OCI-LY7 (cell line): ENCODE measurements at regions not wholly inside any gene's neighbourhood (a gene's known extent, or its start where the extent isn't known, plus 50 kb on each side); places are given as distances from the start of the nearest gene placed in this dataset.

Experiments used
- BruUV-seq: library from RNA; stranded (reverse); fragments of 400-500 nt; replicated peaks from 2 replicates; lab custom pipeline; 2021; lab: Mats Ljungman, UMichigan
- CTCF ChIA-PET: fragments of 300-600 bp; sonication (Branson Sonifier 250); formaldehyde crosslinking; loops from one replicate; lab custom pipeline; 2022; ENCODE audit warnings: antibody characterized with exemption; ENCODE audit not compliant: unreplicated experiment; lab: Charles Lee
- POLR2A ChIA-PET: fragments of 300-600 bp; sonication (Branson Sonifier 250); formaldehyde crosslinking; loops from one replicate; lab custom pipeline; 2022; ENCODE audit warnings: antibody characterized with exemption; lab: Charles Lee
- DNase-seq: peaks from one replicate; pipeline ENCODE4 v3.0.0-alpha.2; 2015; ENCODE audit warnings: low spot score
- H2AFZ ChIP-seq: fragments of 200-600 bp; sonication (generic), shearing (Covaris generic); 2 replicates; pipeline ENCODE4 v1.6.1; 2014; ENCODE audit warnings: mild to moderate bottlenecking, antibody characterized with exemption, low read length, moderate library complexity
- H3K27ac ChIP-seq: fragments of 200-600 bp; sonication (generic); 2 replicates; pipeline ENCODE4 v1.5.1; 2014; ENCODE audit warnings: mixed run types, low read depth, mild to moderate bottlenecking, moderate library complexity, low read length, inconsistent platforms; ENCODE audit not compliant: poor library complexity, severe bottlenecking
- H3K36me3 ChIP-seq: fragments of 200-600 bp; sonication (generic); 2 replicates; pipeline ENCODE4 v1.6.1; 2014; ENCODE audit warnings: mild to moderate bottlenecking, antibody characterized with exemption, low read length, moderate library complexity, mixed read lengths; ENCODE audit not compliant: insufficient read depth
- H3K4me1 ChIP-seq: fragments of 200-600 bp; sonication (generic); 2 replicates; pipeline ENCODE4 v1.5.1; 2014; ENCODE audit warnings: mild to moderate bottlenecking, low read length; ENCODE audit not compliant: insufficient read depth, poor library complexity, severe bottlenecking
- H3K4me2 ChIP-seq: fragments of 200-600 bp; sonication (generic); 2 replicates; pipeline ENCODE4 v1.6.1; 2014; ENCODE audit warnings: mild to moderate bottlenecking, low read length
- H3K4me3 ChIP-seq: fragments of 200-600 bp; sonication (generic); 2 replicates; pipeline ENCODE4 v1.5.1; 2014; ENCODE audit warnings: mild to moderate bottlenecking, low read depth, low read length; ENCODE audit not compliant: poor library complexity, severe bottlenecking
- H3K79me2 ChIP-seq: fragments of 200-600 bp; sonication (generic); 2 replicates; pipeline ENCODE4 v1.6.1; 2016; ENCODE audit warnings: low read depth, mild to moderate bottlenecking, low read length, moderate library complexity, mixed read lengths; ENCODE audit not compliant: insufficient read depth
- H3K9me2 ChIP-seq: fragments of 200-600 bp; sonication (generic); 2 replicates; pipeline ENCODE4 v1.6.1; 2016; ENCODE audit warnings: mild to moderate bottlenecking, low read length, mixed read lengths; ENCODE audit not compliant: insufficient read depth
- H3K9me3 ChIP-seq: fragments of 200-600 bp; sonication (generic); 2 replicates; pipeline ENCODE4 v1.6.1; 2014; ENCODE audit warnings: mild to moderate bottlenecking, mixed run types, low read length, mixed read lengths
- H4K20me1 ChIP-seq: fragments of 200-600 bp; sonication (generic); 2 replicates; pipeline ENCODE4 v1.6.1; 2014; ENCODE audit warnings: mild to moderate bottlenecking, antibody characterized with exemption, low read length, moderate library complexity, mixed read lengths; ENCODE audit not compliant: insufficient read depth
- EZH2phosphoT487 ChIP-seq: fragments of 200-600 bp; sonication (generic); IDR thresholded peaks from 2 replicates; pipeline ENCODE4 v1.6.1; 2018; ENCODE audit warnings: low read depth, borderline replicate concordance, mild to moderate bottlenecking, mixed run types, antibody characterized with exemption, low read length, moderate library complexity, mixed read lengths
- intact Hi-C: fragments of 100-400 bp; cut with micrococcal nuclease; formaldehyde crosslinking; loops from one replicate; pipeline ENCODE4 v1.10.0; 2022; ENCODE audit not compliant: unreplicated experiment
- TF ChIP-seq, protein P1 (sequence below): fragments of 200-600 bp; sonication (generic); conservative IDR thresholded peaks from 2 replicates; pipeline ENCODE4 v1.5.1; 2014; ENCODE audit warnings: mild to moderate bottlenecking, antibody characterized with exemption, low read length, moderate library complexity, mixed read lengths

DNA sequence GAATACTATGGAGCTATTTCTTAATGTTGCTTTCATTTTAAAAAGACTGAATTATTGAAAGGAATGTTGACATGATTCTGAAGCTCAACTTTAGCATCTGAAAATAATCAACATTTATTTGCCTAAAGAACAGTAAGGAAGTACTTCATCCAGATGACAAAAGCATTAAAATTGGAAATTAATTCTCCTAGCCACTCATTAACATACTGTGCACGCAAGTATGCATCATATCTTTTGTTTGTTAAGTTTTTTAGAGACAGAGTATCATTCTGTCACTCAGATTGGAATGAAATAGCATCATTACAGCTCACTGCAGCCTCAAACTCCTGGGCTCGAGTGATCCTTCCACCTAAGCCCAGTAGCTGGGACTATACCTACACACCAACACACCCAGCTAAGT is 632.1 kb upstream of the ALCAM start:
- H2AFZ ChIP-seq = no peak overlapping the region
- POLR2A ChIA-PET = interaction anchor here (0.9 kb wide), 1 partner anchor 21 kb away, joined by 3 read pairs; no protein-coding TSS in a partner anchor
- H3K36me3 ChIP-seq = no peaks in the 10 kb centered on the region
- no peaks in the 10 kb centered on the region for H3K9me3 ChIP-seq
- H3K79me2 ChIP-seq = no peaks in the 10 kb centered on the region
- H3K4me2 ChIP-seq = no peak overlapping the region
- intact Hi-C loops = no loop called here
- CTCF ChIA-PET = no interaction called here
- H3K27ac ChIP-seq = no peak overlapping the region
- H3K4me1 ChIP-seq = no peaks in the 10 kb centered on the region
- no TSS peak for BruUV-seq
- no peak overlapping the region for H3K4me3 ChIP-seq
- TF ChIP-seq, protein P1, sequence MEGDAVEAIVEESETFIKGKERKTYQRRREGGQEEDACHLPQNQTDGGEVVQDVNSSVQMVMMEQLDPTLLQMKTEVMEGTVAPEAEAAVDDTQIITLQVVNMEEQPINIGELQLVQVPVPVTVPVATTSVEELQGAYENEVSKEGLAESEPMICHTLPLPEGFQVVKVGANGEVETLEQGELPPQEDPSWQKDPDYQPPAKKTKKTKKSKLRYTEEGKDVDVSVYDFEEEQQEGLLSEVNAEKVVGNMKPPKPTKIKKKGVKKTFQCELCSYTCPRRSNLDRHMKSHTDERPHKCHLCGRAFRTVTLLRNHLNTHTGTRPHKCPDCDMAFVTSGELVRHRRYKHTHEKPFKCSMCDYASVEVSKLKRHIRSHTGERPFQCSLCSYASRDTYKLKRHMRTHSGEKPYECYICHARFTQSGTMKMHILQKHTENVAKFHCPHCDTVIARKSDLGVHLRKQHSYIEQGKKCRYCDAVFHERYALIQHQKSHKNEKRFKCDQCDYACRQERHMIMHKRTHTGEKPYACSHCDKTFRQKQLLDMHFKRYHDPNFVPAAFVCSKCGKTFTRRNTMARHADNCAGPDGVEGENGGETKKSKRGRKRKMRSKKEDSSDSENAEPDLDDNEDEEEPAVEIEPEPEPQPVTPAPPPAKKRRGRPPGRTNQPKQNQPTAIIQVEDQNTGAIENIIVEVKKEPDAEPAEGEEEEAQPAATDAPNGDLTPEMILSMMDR = no peak
- TF ChIP-seq EZH2phosphoT487 = no peak
- no peaks in the 10 kb centered on the region for H4K20me1 ChIP-seq
- DNase-seq = no peak
- H3K9me2 ChIP-seq = no peaks in the 10 kb centered on the region

- Histone ChIP-seq H3K79me2 (no peaks in the 10 kb centered on the region), H4K20me1 (no peaks in the 10 kb centered on the region), H3K4me2 (no peak overlapping the region), H3K4me1 (no peaks in the 10 kb centered on the region), H3K4me3 (no peak overlapping the region), H2AFZ (no peak overlapping the region), H3K9me3 (no peaks in the 10 kb centered on the region), H3K36me3 (no peaks in the 10 kb centered on the region), H3K9me2 (no peaks in the 10 kb centered on the region), H3K27ac (no peak overlapping the region)
- intact Hi-C loops = no loop called here
- no TSS peak for BruUV-seq
- no peak for TF ChIP-seq EZH2phosphoT487
- TF ChIP-seq, protein P1 = no peak
- CTCF ChIA-PET = no interaction called here
- DNase-seq = no peak
- POLR2A ChIA-PET = interaction anchor here (0.6 to 0.9 kb wide), 3 partner anchors 18 to 132 kb away, joined by 3 to 5 read pairs (median 3); no protein-coding TSS in a partner anchor
Measured at GRCh38 chr3:104735691-104736090, 631.0 kb upstream of the ALCAM start.

DNA sequence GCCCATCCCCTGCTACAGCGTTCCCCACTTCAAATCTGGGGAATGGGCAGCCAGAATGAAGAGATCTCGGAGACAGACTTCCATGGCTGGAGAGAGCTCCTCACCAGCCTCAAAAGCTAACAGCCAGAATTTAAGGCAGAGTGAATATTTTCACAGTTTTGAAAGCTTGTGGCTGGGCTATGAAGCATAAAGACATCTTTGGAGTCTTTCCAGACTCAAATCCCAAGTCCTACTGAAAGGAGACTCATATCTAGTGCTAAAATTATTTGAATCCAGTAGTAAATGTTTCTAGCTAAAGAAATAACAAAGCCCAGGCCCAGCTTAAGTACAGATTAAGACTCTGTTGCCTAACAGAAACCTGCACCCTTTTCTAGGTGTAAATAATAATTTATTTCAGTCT is 628.4 kb upstream of the ALCAM start:
- BruUV-seq = no TSS peak
- H3K4me2 ChIP-seq = no peak overlapping the region
- no peak for TF ChIP-seq EZH2phosphoT487
- TF ChIP-seq, protein P1 = no peak
- H3K4me3 ChIP-seq = no peak overlapping the region
- no peaks in the 10 kb centered on the region for H3K9me2 ChIP-seq
- DNase-seq = no peak
- intact Hi-C loops = no loop called here
- no peaks in the 10 kb centered on the region for H3K79me2 ChIP-seq
- no peaks in the 10 kb centered on the region for H3K9me3 ChIP-seq
- no peak overlapping the region for H2AFZ ChIP-seq
- no peaks in the 10 kb centered on the region for H4K20me1 ChIP-seq
- CTCF ChIA-PET = no interaction called here
- no peaks in the 10 kb centered on the region for H3K4me1 ChIP-seq
- POLR2A ChIA-PET = no interaction called here
- H3K36me3 ChIP-seq = no peaks in the 10 kb centered on the region
- no peak overlapping the region for H3K27ac ChIP-seq
